ENCODE measurements at regions not wholly inside any gene's neighbourhood (a gene's known extent, or its start where the extent isn't known, plus 50 kb on each side); places are given as distances from the start of the nearest gene placed in this dataset.
"Not testable (repeated sequence)": the region's sequence is repeated elsewhere in the genome, so short reads cannot be mapped to it uniquely, and the experiment has no call there.

DNA sequence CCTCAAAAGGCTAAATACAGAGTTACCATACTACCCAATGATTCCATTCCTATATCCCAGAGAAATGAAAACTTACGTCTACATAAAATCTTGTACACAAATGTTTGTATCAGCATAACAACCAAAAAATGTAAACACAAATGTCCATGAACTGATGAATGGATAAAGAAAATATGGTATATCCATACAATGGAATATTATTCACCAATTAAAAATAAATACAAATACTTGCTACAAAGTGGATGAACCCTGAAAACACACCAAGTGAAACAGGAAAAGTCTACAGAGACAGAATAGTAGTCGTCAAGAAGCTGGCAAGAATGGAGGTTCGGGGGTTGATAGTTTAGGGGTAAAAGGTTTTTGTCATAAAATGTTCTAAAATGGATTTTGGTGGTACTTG lies 54.0 kb upstream of the ANKRD28 start:
- DNase-seq, result no peak

DNA sequence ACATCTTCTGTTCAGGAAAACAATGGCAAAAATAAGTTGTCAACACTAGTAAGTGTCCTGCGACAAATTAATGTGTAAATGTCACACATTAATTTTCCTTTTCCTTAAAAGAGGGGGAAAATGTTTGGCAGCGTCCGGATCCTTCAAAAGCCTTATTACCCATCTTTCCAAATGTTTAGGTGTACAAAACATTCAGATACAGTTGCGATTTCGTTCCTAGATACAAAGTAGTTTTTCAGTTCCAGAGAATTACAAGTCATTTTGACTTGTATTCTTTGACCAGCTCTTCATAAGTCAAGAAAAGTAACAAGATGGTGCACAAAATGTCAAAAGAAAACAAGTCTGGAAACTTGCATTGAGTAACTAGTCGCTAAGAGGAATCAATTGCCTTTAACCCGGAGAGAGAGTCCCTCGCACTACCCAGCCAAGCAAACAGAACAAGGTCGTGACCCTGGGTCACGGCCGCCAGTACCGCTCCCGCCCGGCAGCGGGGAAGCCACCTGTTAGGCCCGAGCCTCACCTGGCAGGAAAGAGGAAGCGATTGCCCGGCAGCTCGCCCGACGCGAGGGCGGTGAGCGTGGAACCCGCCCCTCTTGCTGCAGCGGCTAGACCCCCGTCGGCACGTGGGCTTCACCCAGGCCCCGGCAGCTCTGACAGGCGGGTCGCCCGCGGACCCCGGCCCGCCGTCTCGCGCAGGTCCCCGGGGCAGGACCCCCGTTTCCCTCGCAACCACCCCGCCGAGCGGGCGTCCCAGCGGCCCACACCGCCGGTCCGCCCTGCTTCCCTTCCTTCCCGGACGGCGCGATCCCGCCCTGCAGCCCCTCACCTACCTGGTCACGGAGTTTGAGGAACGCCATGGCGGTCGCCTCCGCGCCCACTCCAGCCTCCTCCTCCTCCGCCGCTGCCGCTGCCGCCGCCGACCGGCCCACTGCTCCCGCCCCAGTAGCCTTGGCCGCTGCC lies 61.0 kb upstream of the ANKRD28 start:
- DNase-seq, result no peak

DNA sequence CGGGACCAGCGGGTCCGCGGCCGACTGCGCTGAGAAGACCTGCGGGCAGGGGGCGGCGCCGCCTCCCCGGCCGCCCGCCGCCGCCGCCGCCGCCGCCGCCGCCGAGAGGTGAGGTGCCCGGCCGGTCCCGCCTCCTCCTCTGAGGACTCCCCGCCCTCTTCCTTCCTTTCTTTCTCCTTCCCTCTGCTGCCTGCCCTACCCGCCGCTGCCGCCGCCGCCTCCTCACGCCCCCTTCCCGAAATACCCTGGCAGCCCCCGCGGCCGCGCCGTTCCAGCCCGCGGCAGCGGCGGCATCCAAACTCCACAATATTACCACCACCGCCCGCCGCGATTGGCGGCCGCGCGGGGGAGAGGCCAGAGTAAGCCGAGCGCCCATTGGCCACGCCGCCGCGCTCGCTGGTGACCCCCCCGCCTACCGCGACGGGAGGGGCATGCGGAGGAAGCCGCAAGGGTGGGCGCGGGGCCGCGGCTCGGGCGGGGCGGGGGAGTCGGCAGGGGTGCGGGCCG lies 61.8 kb upstream of the ANKRD28 start:
- peak; percentile 40 for DNase-seq

DNA sequence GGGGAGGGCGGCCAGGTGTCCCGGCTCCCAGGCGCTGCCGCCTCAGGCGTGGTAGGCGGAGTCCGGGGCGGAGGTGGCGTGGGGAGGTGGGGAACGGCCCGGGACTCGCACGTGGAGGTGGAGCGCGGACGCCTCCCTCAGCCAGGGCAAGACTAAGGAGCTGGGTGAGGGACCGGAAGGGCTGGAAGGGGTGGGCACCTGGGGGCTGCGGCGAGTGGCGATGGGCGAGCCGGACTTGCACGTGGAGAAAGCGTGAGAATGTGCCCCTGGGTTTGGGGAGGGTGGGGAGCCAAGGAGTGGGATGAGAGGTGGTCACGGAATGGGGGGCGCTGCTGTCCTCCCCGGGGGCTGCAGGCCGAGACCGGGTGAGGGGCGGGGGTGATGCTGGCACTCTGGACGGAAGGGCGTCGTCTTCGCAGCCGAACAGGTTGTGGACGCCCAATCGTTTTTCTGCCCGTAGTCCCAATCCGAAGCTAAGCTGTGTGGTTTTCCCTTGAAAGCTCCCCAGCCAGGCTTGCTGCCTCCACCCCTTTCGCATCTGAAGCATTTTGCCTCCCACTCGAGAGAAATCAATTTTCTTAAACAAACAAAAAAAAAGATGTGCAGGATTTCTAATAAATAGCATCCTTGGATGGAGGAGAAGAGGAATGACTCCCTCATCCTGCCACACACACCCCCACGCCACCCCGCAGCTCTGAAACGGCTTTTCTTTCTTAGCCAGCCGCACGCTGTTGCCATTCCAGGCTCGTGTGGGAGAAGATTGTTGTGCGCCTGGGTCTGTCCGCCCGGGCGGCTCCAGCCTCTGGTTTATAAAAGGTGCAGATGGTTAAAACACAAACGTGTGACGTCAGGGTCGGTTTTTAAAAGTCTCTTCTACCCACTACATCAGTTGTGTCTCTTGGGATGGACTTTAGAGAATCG lies 62.5 kb upstream of the ANKRD28 start:
- peak; percentile 35 for DNase-seq

DNA sequence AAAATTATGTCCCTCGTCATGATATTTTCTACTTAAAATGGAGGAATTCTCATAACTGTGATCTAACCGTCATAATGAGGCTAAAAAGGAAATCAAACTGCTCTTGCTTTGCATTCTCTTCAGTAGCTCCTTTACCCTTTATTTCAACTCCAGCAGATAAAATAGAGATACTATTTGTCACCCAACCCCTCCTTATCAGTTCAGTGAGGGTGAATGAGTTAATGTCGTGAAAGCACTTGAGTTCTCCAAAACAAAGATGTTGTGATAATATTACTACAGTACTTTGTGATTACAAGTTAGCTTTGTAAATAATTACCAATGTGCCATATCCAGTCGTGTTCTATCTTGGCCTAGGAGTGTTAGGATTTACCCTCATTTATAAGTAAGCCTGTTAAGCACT lies 63.4 kb upstream of the ANKRD28 start:
- peak; percentile 7 for DNase-seq

DNA sequence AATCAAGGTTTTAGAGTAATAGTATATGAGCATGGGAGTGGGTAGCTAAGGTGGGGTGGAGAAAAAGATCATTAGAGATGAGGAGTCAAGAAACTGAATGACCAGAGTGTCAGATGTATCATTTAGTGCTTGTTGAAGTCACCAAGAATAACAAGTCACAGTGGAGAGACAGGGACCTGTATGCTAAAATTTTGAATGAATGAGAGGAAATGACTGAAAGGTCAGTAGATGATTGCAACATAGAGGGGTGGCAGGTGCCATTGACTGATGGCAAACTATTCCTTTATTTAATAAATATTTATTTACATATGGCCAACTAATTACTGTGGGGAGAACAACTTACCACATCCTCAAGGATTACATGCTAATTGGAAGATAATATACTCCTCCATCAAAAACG lies 75.0 kb upstream of the ANKRD28 start:
- DNase-seq, result no peak

DNA sequence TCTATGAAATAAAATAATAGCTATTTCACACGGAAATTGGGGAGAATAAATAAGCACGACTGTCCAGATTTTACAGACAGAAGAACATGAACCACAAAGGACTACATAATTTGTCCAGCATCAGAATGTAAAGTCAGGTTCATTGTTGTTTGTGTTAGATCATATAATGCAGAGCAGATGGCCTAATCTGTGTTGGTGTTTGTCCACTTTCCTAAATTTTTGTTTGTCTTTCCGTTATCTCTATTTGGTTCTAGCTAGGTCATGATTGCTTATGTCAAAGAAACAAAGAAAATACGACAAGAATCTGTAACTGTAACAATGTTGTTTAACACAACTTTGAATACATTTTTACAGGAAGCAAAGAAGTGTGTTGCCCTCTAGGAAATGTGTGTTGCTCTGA lies 75.6 kb upstream of the ANKRD28 start:
- no peak for DNase-seq

DNA sequence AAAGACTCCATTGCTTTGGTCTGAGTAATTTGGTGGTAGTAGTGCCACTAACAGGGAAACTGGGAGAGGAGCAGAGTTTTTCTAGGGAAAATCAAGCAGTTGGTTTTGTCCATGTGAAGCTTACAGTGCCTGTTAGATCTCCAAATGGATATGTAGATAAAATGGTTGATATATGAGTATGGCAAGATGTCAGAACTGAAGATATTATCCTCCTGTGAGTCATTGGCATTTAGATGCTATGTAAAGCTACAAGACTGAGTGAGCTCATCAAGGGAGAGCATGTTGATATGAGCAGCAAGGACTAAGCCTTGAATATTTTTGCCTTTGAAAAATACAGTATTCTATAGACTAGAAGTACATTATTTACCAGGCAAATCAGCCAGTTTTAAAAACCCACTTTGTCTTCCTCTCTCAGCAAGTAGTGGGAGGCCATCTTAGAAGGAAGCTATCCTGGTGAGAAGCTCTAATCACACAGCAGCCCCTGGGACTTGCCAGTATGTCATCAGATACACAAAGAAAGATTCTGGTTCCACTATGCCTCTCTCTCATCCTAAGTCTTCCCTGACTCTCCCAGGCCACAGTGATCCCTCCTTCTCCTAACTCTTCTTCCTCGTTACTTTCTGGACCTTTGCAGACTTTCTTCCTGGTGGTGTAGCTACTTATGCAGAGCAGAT lies 77.4 kb upstream of the ANKRD28 start:
- no peak for DNase-seq

DNA sequence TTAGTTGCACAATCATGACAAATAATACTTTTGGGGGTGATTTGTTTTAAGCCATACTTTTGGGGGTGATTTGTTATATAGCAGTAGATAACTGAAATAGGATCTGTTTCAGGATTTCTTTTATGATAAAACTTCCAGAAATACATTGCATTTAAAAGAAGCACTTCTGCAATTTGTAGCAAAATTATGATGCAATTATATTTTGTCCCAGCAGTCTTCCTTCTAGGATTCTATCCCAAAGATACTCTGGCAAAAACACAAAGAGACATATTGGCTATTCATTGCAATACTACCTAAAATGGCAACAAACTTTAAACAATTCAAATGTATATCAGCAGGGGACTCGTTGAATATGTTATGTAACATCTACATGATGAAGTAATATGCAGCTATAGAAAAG lies 78.9 kb upstream of the ANKRD28 start:
- no peak for DNase-seq

DNA sequence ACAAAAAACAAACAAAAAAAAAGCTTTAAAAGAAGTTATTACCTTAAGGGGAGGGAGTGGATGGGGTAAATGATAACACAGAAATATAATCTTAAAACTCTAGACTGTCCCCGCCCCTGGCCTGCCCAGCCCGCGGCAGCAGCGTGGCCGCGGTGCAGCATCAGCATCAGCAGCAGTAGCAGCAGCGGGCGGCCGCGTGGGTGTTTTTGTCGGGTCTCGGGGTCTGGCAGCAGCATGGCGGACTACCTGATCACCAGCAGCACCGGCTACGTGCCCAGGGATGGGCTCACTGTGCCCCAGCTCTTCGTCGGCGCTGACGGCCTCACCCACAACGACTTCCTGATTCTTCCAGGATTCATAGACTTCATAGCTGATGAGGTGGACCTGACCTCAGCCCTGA lies 80.0 kb upstream of the ANKRD28 start:
- DNase-seq, result no peak

DNA sequence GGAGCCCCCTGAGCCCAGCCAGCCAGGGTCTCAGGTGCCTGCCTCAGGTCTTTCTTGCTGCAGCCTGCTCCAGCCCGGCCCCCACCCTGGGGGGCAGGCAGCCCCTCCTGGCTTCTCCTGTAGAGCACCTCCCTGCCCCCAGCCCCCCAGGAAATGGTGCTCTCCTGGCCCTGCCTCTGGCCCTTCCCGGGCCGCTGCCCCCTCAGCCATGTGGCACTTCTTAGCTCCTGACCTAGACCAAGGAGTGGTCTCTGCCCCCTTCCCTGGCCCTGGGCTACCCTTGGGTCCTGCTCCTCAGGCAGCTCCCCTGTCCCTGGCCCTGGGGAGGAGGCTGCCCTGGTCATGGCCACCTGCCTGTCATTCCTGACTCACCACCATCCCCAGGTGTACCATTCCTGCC lies 82.0 kb upstream of the ANKRD28 start:
- DNase-seq, result not testable (repeated sequence)

DNA sequence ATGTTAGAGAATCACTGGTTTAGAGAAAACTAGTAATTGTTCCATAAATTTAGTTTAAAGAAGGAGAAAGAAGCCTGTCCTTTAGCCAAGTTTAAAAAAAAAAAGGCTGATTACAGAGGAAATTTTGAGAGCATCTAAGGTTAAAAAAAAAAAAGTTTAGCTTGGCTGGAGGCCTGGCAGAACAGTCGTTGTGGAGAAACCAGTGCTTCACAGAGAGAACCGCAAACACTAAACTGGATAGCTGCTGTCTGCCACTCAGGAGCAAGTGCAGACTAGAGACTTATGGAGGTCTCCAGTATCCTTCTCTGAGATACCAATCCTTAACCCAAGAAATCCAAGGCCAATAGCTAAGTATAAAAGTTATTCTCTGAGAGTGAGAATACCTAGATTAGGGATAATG lies 84.8 kb upstream of the ANKRD28 start:
- no peak for DNase-seq

DNA sequence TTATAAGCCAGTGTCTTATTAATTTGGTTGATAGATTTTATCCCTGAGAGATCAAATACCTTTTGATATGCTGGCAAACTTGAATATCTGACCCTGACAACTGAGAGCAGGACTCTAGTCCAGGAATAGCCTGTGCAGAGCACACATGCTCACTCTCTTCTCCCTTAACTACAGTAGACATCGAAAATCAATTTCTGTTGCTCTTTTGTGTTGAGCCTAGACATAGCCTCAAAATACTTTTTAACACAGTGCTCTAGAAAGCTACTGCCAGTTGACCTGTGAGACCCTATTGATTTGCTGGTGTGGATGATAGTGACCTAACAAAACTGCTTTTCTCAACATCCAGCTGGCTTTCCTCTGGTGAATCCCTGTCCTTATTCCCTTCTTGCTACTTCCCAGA lies 86.4 kb upstream of the ANKRD28 start:
- no peak for DNase-seq

DNA sequence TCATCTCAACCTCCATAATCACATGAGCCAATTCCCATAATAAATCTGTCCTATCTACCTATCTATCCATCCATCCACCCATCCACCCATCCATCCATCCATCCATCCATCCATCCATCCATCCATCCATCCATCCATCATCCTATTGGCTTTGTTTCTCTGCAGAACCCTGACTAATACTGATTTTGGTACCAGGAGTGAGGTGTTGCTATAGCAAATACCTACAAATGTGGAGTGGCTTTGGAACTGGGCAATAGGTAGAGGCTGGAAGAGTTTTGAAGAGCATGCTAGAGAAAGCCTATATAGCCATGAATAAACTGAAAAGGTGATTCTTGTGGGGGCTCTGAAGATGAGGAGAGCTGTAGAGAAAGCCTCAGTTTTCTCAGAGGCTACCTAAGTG lies 88.7 kb upstream of the ANKRD28 start:
- DNase-seq, result no peak

DNA sequence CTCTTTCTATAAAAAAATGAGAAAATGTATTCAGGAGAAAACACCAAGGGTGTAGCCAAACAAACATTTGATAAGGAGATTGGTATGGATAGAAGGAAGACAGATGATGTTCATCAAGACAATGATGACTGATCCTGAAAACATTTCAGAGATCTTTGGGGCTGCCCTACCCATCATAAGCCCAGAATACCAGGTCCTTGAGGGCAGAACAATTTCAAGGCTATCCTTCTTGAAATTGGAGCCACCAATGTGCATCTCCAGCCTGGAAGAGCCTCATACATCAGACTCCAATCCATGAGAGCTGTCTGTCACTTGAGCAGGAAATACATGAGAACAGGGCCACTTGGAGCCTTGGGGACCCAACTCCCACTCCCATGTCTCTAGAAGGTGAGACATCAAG lies 89.5 kb upstream of the ANKRD28 start:
- no peak for DNase-seq

DNA sequence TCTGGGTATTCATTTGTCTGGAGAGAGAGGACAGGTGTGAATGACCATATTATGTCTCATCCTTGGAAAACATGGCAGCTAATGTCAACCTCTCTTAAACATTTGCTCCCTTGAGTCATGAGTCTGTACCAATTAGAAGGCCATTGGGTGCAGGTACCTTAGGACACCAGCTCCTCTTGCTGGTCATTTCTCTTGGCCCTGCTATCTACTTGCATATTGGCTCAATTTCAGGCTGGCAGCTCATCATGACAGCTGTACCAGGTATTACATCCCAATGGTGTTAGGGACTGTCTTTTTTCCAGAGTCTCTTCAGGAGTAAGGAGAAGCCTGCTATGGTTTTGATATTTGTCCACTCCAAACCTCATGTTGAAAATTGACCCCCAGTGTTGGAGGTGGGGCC lies 92.2 kb upstream of the ANKRD28 start:
- no peak for DNase-seq

DNA sequence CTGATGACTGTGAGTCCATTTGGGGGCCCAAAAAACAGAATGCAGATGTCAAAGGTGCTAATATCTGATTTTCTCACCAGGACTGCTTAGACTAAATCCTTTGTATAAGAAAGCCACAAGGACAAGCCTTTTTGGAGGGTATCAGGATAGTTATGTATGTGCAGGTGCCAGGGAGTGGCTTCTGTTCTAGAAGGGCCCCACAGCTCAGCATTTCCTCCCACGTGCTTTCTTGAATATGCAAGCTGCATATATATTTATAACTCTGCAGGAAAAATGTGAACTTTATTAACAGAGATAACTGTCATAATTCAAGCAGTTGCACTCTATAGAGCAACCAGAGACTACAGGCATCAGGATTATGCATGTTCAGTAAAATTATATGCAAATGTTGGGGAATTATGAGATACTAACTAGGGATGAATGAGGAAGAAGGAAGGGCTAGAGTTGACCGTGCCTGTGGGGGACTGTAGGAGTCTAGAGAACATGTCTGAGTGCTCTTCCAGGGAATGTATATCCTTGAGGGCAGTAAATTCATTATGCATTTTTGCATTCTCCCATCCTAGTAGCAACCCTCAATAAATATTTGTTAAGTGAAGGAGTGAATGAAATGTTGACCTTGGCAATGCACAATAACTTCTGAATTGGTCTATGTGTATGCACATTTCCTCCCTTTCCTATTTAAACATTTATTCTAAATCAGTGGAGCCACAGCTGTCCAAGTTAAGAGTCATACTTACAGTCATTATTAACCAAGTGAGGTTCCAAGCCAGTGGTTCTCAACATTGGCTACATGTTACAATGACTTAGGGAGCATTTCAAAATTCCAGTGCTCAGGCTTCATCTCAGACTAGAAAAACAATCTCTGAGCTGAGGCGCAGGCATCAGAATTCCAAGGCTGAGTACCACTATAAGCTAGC lies 94.8 kb upstream of the ANKRD28 start:
- peak; percentile 2 for DNase-seq

DNA sequence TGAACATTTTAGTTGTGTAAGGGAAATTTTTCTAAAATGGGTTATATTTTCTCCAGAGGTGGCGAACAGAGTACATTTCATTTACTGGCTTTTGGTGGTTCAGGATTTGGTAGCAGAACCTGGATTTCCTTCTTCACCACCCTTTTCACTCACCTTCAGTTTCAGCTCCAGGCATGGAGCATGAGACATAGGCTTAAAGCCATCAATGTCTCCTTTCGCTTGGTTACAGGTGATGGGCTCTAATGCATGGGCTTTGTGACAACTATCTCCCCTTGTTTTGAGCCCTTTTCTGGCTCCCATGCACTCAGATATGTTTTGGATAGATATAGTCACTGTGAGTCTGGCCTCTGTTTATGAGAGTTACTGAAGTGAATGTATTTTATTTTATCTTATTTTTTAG lies 96.6 kb upstream of the ANKRD28 start:
- no peak for DNase-seq

DNA sequence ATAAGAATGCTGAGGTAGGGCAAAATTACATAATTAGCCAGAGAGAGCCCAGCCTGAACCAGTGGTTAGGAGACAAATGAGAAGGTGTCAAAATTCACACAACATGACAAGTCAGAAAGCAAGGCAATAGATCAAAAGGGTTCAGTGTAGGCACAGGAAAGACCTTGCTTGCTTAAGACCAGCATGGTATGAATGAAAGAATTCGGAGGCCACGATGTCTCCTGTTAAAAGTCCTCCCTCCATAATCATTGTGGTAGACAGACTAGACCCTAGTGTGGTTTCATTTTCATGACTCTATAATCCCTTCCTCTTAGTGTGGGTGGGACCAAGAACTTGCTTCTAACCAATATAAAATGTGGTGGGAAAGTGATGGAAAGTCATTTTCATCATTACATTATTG lies 98.7 kb upstream of the ANKRD28 start:
- no peak for DNase-seq

DNA sequence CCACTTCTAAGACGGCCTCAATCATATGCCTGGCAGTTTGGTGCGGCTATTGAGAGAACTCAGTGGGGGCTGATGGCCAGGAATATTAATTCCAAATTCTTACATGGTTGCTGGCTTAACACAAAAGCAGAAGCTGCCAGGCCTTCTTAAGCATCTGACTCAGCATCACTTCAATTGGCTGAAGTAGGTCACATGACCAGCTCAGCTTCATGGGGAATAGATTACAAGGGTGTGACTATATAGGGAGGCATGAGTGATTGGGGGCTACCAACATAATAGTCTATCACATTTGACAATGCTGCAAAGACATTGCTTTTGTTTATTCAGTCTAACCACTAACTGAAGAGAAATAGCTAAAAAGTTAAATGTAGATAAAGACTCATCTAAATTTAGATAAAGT lies 101.6 kb upstream of the ANKRD28 start:
- peak; percentile 73 for DNase-seq

DNA sequence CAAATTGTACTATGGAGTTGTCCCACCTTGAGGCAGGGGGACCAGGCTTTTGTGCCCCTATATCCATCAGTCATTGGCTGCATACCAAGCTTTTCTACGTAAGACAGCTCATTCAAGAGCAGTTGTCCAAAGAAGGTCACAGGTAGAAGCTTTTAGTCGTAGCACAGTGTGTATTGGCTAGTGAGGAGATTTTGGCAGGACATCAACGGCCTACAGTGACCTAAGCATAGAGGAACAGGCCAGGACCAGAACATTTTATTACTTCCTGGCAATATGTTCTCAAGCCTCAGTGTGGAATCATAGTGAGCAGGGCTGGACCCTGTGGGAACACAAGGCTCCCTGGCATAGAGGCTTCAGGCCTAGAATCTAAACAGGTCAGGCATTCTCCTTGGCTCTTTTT lies 105.4 kb upstream of the ANKRD28 start:
- no peak for DNase-seq

All from DMS79 treated with DMSO at 0.1 percent for 48 hours (cell line).